Spleen (tissue), 11 donors: ENCODE measurements at regions not wholly inside any gene's neighbourhood (a gene's known extent, or its start where the extent isn't known, plus 50 kb on each side); places are given as distances from the start of the nearest gene placed in this dataset.

ENCODE experiments used
- DNase-seq: peaks from one replicate; pipeline ENCODE4 v3.0.0-alpha.2; 2020
- H3K27ac ChIP-seq, 8 donors: fragments of 200-600 bp; sonication (generic) in 7 of 8; 1 replicate in 4 of 8; 2 replicates in 4 of 8; pipeline versions ENCODE4 v1.5.0 to v1.8.0; 2016 to 2021; ENCODE audit warnings: inconsistent platforms in 4 of 8, mild to moderate bottlenecking in 4 of 8, moderate library complexity in 1 of 8
- H3K27me3 ChIP-seq, 7 donors: fragments of 200-600 bp; sonication (generic) in 6 of 7; replicated peaks in 1 of 7; 1 replicate in 4 of 7; 2 replicates in 3 of 7; pipeline versions ENCODE4 v1.5.0 to v1.8.0; 2016 to 2021; ENCODE audit warnings: inconsistent platforms in 3 of 7, mild to moderate bottlenecking in 1 of 7
- H3K36me3 ChIP-seq, 6 donors: fragments of 200-600 bp; sonication (generic) in 5 of 6; 1 replicate in 4 of 6; 2 replicates in 2 of 6; pipeline versions ENCODE4 v1.5.0 to v1.8.0; 2016 to 2021; ENCODE audit warnings: inconsistent platforms in 2 of 6
- H3K4me1 ChIP-seq, 6 donors: fragments of 200-600 bp; sonication (generic) in 5 of 6; 1 replicate in 3 of 6; 2 replicates in 3 of 6; pipeline versions ENCODE4 v1.5.0 to v1.8.0; 2016 to 2021; ENCODE audit warnings: inconsistent platforms in 3 of 6
- H3K4me3 ChIP-seq, 8 donors: fragments of 200-600 bp; sonication (generic) in 7 of 8; 1 replicate in 4 of 8; 2 replicates in 4 of 8; pipeline versions ENCODE4 v1.5.0 to v1.8.0; 2016 to 2021; ENCODE audit warnings: inconsistent platforms in 4 of 8, mild to moderate bottlenecking in 4 of 8, moderate library complexity in 2 of 8
- H3K9me3 ChIP-seq, 8 donors: fragments of 200-600 bp; sonication (generic) in 7 of 8; 1 replicate in 4 of 8; 2 replicates in 4 of 8; pipeline versions ENCODE4 v1.5.0 to v1.8.0; 2016 to 2021; ENCODE audit warnings: inconsistent platforms in 4 of 8
- POLR2A ChIP-seq, 3 donors: fragments of 450-650 bp; IDR thresholded peaks; one replicate each; pipeline ENCODE4 v1.5.1; 2017; ENCODE audit warnings: antibody characterized with exemption in 3 of 3, mild to moderate bottlenecking in 1 of 3
- POLR2AphosphoS5 ChIP-seq, 3 donors: sonication (generic); formaldehyde crosslinking; IDR thresholded peaks; one replicate each; pipeline ENCODE4 v1.5.1; 2017; ENCODE audit warnings: antibody characterized with exemption in 3 of 3
- WGBS, 5 donors: extraction: QIAGEN DNeasy Blood & Tissue Kit in 3 of 5; methylation state at CpG; one replicate each; pipeline versions ENCODE4 v1.1.5 to v1.1.7; 2013 to 2018; 5-methylcytosine and 5-hydroxymethylcytosine counted together
- intact Hi-C: fragments of 100-400 bp; cut with DNase I; formaldehyde crosslinking; loops from one replicate; pipeline ENCODE4 v1.15.0; 2023; ENCODE audit warnings: low total_unique reads
- TF ChIP-seq, protein P1 (sequence below), 11 experiments: fragments of 200-600 bp in 7 of 11; fragments of 450-650 bp in 4 of 11; sonication (generic) in 4 of 11; IDR thresholded peaks in 8 of 11; conservative IDR thresholded peaks in 3 of 11; 1 replicate in 7 of 11; 2 replicates in 4 of 11; pipeline versions ENCODE4 v1.4.0 to v1.8.0; 2016 to 2021; ENCODE audit warnings: antibody characterized with exemption in 11 of 11, inconsistent platforms in 4 of 11, mild to moderate bottlenecking in 1 of 11
- donor health status: healthy with polysubstance abuse.
- donor health status: DM: no; HTN: no; CAD: no; lungs with moderate emphysema.
- donor health status: DM: no; HTN: no; CAD: no.
- donor health status: Bipolar disorder and iron deficiency.
- donor health status: healthy.
- donor health status: DM: no; HTN: no; CAD: no.
- donor health status: DM: yes; HTN: yes; CAD: no.

DNA sequence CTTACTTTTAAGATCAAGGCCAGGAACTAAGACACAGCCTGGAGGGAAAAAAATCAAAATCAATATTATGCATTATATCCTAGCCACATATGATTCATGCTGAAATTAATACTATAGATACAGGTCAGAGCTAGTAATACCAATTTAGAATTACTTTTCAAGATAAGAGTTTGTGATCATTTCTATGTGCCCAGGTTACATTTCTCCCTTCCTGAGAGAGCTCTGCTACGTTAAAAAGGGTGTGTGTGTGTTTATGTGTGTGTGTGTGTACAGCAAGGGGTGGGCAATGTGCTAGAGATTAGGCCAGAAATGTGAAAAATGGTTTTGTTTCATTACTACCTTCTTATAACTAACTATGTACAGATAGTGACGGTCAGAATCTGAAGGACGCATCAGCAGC, 223.9 kb upstream of the FLRT2 start:
- H3K36me3 ChIP-seq = no peaks in the 10 kb centered on the region
- no peaks in the 10 kb centered on the region for H3K4me1 ChIP-seq
- H3K9me3 ChIP-seq = no peaks in the 10 kb centered on the region
- no peak for DNase-seq
- TF ChIP-seq, protein P1, sequence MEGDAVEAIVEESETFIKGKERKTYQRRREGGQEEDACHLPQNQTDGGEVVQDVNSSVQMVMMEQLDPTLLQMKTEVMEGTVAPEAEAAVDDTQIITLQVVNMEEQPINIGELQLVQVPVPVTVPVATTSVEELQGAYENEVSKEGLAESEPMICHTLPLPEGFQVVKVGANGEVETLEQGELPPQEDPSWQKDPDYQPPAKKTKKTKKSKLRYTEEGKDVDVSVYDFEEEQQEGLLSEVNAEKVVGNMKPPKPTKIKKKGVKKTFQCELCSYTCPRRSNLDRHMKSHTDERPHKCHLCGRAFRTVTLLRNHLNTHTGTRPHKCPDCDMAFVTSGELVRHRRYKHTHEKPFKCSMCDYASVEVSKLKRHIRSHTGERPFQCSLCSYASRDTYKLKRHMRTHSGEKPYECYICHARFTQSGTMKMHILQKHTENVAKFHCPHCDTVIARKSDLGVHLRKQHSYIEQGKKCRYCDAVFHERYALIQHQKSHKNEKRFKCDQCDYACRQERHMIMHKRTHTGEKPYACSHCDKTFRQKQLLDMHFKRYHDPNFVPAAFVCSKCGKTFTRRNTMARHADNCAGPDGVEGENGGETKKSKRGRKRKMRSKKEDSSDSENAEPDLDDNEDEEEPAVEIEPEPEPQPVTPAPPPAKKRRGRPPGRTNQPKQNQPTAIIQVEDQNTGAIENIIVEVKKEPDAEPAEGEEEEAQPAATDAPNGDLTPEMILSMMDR (IDR thresholded peaks at IDR 0.05 in 8 of 11, conservative IDR thresholded peaks at IDR 0.05 in 3 of 11) = no peak
- TF ChIP-seq POLR2A (IDR thresholded peaks at IDR 0.05) (no peak), POLR2AphosphoS5 (IDR thresholded peaks at IDR 0.05) (no peak)
- H3K4me3 ChIP-seq = no peak overlapping the region
- WGBS, 5 donors = 83 to 91% (median 84%) methylated on average over 3 of the region's 3 CpGs
- no peak overlapping the region for H3K27ac ChIP-seq
- H3K27me3 ChIP-seq = no peaks in the 10 kb centered on the region
- intact Hi-C loops = no loop called here

DNA sequence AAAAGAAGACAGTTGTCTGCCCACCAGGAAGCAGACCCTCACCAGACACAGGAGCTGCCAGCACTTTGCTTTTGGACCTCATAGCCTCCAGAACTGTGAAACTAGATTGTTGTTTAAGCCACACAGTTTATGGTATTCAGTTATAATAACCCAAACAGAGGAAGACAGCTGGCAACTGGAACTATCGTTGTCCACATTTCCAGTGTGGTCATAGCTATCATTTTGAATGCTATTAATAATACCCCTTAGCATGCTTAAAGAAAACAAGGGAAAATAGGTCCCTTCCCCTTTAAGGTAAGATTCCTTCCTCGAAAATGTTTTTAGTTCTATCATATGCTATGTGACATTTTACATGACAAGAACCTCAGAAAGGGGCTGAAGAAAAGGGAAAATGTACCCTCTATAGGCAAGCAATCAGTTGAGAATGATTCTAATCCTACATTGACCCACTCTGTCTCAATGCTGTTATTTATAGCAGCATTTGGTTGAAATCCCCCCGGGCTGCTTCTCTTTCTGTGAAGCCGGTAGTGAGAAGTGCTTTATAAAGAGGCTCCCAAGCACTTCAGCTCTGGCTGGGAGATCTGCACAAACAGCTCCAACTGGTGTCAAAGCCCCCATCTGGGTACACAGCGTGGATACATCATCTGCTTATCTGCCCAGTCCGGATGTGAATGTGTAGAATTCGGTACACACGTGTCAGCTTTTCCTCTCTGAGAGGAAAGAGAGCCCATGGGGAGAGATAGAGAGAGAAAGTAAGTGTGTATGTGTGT, 221.2 kb upstream of the FLRT2 start:
- no peak for DNase-seq
- H3K4me1 ChIP-seq = no peaks in the 10 kb centered on the region
- 8 to 20% (median 11%) methylated on average over 8 of the region's 8 CpGs for WGBS, 5 donors
- intact Hi-C loops = no loop called here
- no peaks in the 10 kb centered on the region for H3K9me3 ChIP-seq
- no peak for TF ChIP-seq POLR2AphosphoS5 (IDR thresholded peaks at IDR 0.05)
- TF ChIP-seq, protein P1 (IDR thresholded peaks at IDR 0.05 in 8 of 11, conservative IDR thresholded peaks at IDR 0.05 in 3 of 11) = no peak
- TF ChIP-seq POLR2A (IDR thresholded peaks at IDR 0.05) = no peak
- no peak overlapping the region for H3K4me3 ChIP-seq
- no peak overlapping the region for H3K27ac ChIP-seq
- H3K27me3 ChIP-seq = no peaks in the 10 kb centered on the region
- no peaks in the 10 kb centered on the region for H3K36me3 ChIP-seq

DNA sequence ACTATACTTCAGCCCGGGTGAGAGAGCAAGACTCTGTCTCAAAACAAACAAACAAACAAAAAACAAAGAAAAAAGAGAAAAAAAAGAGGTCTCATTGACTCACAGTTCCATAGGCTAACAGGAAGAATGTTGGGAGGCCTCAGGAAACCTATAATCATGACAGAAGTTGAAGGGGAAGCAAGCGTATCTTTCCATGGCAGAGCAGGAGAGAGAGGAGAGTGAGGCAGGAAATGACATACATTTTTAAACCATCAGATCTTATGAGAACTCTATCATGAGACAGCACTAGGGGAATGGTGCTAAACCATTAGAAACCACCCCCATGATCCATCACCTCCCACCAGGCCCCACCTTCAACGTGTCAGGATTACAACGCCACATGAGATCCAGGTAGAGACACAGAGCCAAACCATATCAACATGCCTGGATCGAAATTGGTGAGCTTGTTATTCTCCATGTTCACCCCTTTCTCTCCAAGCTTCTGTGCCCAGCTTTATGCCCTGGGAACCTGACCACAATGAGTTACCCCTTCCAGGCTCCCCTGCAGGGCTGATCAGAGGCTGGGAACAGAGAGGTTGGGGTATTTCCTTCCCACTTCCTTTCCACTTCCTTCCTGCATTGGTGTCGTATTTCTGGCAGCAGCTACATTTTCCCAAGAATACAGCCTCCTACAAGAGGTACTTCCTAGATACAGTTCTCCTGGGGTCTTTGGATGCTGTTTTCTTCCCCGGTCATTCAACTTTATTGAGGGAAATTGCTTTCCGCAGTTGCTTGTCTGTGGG, 219.3 kb upstream of the FLRT2 start:
- H3K4me3 ChIP-seq = no peak overlapping the region
- no peak overlapping the region for H3K27ac ChIP-seq
- TF ChIP-seq POLR2A (IDR thresholded peaks at IDR 0.05) (no peak), POLR2AphosphoS5 (IDR thresholded peaks at IDR 0.05) (no peak)
- TF ChIP-seq, protein P1 (IDR thresholded peaks at IDR 0.05 in 8 of 11, conservative IDR thresholded peaks at IDR 0.05 in 3 of 11) = no peak
- H3K9me3 ChIP-seq = no peaks in the 10 kb centered on the region
- no peak for DNase-seq
- intact Hi-C loops = no loop called here
- no peaks in the 10 kb centered on the region for H3K36me3 ChIP-seq
- no peaks in the 10 kb centered on the region for H3K4me1 ChIP-seq
- no peaks in the 10 kb centered on the region for H3K27me3 ChIP-seq
- WGBS, 5 donors = 63 to 80% (median 77%) methylated on average over 8 of the region's 8 CpGs

DNA sequence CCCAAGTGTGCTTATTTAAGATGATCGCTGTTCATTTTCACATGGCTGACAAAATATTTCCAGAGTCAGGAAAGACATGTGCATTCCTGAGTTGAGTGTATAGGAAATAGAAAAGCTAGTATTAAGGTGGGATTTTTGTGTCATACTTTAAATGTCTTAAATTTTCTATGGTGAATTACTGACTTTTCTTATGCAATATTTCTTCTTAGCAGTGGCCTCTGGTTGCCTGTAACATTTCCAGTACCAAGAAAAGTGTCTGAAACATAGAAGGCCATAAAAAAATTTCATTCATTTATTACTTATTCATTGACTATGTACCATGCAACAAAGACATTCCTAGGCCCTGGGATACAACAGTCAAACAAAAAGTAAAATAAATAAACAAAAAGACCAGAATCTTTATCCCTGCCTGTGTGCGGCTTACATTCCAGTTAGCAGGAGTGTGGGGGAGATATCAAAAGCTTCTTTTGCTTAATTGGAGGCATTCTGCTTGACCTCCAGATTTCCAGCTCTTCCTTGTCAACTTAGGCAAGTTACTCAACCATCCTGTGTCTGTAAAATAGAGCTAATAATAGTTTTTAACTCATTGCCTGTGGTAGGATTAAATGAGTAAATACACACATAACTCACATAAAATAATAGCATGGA, 216.3 kb upstream of the FLRT2 start:
- Histone ChIP-seq H3K27me3 (no peaks in the 10 kb centered on the region), H3K4me1 (no peaks in the 10 kb centered on the region), H3K9me3 (no peaks in the 10 kb centered on the region), H3K36me3 (no peaks in the 10 kb centered on the region), H3K27ac (no peak overlapping the region), H3K4me3 (no peak overlapping the region)
- no peak for TF ChIP-seq POLR2AphosphoS5 (IDR thresholded peaks at IDR 0.05)
- TF ChIP-seq, protein P1 (IDR thresholded peaks at IDR 0.05 in 8 of 11, conservative IDR thresholded peaks at IDR 0.05 in 3 of 11) = no peak
- TF ChIP-seq POLR2A (IDR thresholded peaks at IDR 0.05) = no peak
- intact Hi-C loops = no loop called here
- 73 to 87% (median 80%) methylated on average over 2 of the region's 2 CpGs for whole genome bisulfite sequencing, 5 donors
- DNase-seq = no peak
